Endothelial cell (in vitro differentiated cells): ENCODE measurements at regions not wholly inside any gene's neighbourhood (a gene's known extent, or its start where the extent isn't known, plus 50 kb on each side); places are given as distances from the start of the nearest gene placed in this dataset.

ENCODE experiments used
- DNase-seq: peaks from one replicate; pipeline ENCODE4 v3.0.0; 2021; ENCODE audit warnings: low spot score
- H3K27ac Mint-ChIP-seq: one replicate; pipeline ENCODE4 v1.8.0; 2021; ENCODE audit warnings: mixed read lengths, inconsistent platforms; ENCODE audit not compliant: unreplicated experiment
- H3K27me3 Mint-ChIP-seq: one replicate; pipeline ENCODE4 v1.8.0; 2021; ENCODE audit warnings: mild to moderate bottlenecking, moderate library complexity, mixed read lengths, inconsistent platforms; ENCODE audit not compliant: unreplicated experiment
- H3K36me3 Mint-ChIP-seq: one replicate; pipeline ENCODE4 v1.8.0; 2021; ENCODE audit warnings: mild to moderate bottlenecking, low read depth, mixed read lengths, inconsistent platforms; ENCODE audit not compliant: unreplicated experiment
- H3K4me1 Mint-ChIP-seq: one replicate; pipeline ENCODE4 v1.8.0; 2021; ENCODE audit warnings: mild to moderate bottlenecking, mixed read lengths, inconsistent platforms; ENCODE audit not compliant: unreplicated experiment
- H3K4me3 Mint-ChIP-seq: one replicate; pipeline ENCODE4 v1.8.0; 2021; ENCODE audit warnings: mild to moderate bottlenecking, mixed read lengths, inconsistent platforms; ENCODE audit not compliant: unreplicated experiment
- H3K9me3 Mint-ChIP-seq: one replicate; pipeline ENCODE4 v1.8.0; 2021; ENCODE audit warnings: mixed read lengths, inconsistent platforms; ENCODE audit not compliant: unreplicated experiment
- CTCF ChIP-seq: fragments of 200-600 bp; sonication (generic); IDR thresholded peaks from one replicate; pipeline ENCODE4 v1.5.0; 2021; ENCODE audit warnings: antibody characterized with exemption; ENCODE audit not compliant: unreplicated experiment

GRCh38 chr6:113181164-113181563 lies 676.0 kb upstream of the MARCKS start:
- peaks cover 3% of the 10 kb centered on the region for H3K36me3 Mint-ChIP-seq
- peaks cover 2% of the 10 kb centered on the region for H3K27me3 Mint-ChIP-seq
- peaks cover 7% of the 10 kb centered on the region for H3K4me1 Mint-ChIP-seq
- no peak for TF ChIP-seq CTCF
- H3K9me3 Mint-ChIP-seq: no peaks in the 10 kb centered on the region
- H3K27ac Mint-ChIP-seq: no peak overlapping the region
- H3K4me3 Mint-ChIP-seq: no peak overlapping the region
- no peak for DNase-seq

GRCh38 chr6:113182370-113183141 lies 674.6 kb upstream of the MARCKS start:
- TF ChIP-seq CTCF: no peak
- Mint-ChIP-seq H3K9me3 (no peaks in the 10 kb centered on the region), H3K36me3 (peaks cover 3% of the 10 kb centered on the region), H3K4me3 (no peak overlapping the region), H3K4me1 (peaks cover 12% of the 10 kb centered on the region), H3K27ac (no peak overlapping the region), H3K27me3 (peaks cover 2% of the 10 kb centered on the region)
- DNase-seq: no peak

- no peak for DNase-seq
- no peak for TF ChIP-seq CTCF
- no peak overlapping the region for H3K4me3 Mint-ChIP-seq
- peaks cover 12% of the 10 kb centered on the region for H3K4me1 Mint-ChIP-seq
- H3K36me3 Mint-ChIP-seq: peaks cover 3% of the 10 kb centered on the region
- H3K9me3 Mint-ChIP-seq: no peaks in the 10 kb centered on the region
- H3K27ac Mint-ChIP-seq: no peak overlapping the region
- no peaks in the 10 kb centered on the region for H3K27me3 Mint-ChIP-seq
Measured at GRCh38 chr6:113184291-113184690, 672.9 kb upstream of the MARCKS start.

GRCh38 chr6:113184736-113185135 lies 672.4 kb upstream of the MARCKS start:
- Mint-ChIP-seq H3K9me3 (no peaks in the 10 kb centered on the region), H3K27ac (no peak overlapping the region), H3K4me3 (no peak overlapping the region), H3K27me3 (no peaks in the 10 kb centered on the region), H3K4me1 (peaks cover 12% of the 10 kb centered on the region), H3K36me3 (peaks cover 3% of the 10 kb centered on the region)
- no peak for DNase-seq
- no peak for TF ChIP-seq CTCF

- H3K27ac Mint-ChIP-seq: no peak overlapping the region
- H3K9me3 Mint-ChIP-seq: no peaks in the 10 kb centered on the region
- H3K27me3 Mint-ChIP-seq: no peaks in the 10 kb centered on the region
- peaks cover 14% of the 10 kb centered on the region for H3K4me1 Mint-ChIP-seq
- no peak overlapping the region for H3K4me3 Mint-ChIP-seq
- DNase-seq: no peak
- no peak for TF ChIP-seq CTCF
- peaks cover 3% of the 10 kb centered on the region for H3K36me3 Mint-ChIP-seq
Measured at GRCh38 chr6:113185299-113185698, 671.8 kb upstream of the MARCKS start.
